GF-D8 (cell line): ENCODE measurements at regions not wholly inside any gene's neighbourhood (a gene's known extent, or its start where the extent isn't known, plus 50 kb on each side); places are given as distances from the start of the nearest gene placed in this dataset.
"Not testable (repeated sequence)": the region's sequence is repeated elsewhere in the genome, so short reads cannot be mapped to it uniquely, and the experiment has no call there.

Experiments used
- DNase-seq: peaks from one replicate; lab custom pipeline; 2025; lab: John Stamatoyannopoulos, UW

DNA sequence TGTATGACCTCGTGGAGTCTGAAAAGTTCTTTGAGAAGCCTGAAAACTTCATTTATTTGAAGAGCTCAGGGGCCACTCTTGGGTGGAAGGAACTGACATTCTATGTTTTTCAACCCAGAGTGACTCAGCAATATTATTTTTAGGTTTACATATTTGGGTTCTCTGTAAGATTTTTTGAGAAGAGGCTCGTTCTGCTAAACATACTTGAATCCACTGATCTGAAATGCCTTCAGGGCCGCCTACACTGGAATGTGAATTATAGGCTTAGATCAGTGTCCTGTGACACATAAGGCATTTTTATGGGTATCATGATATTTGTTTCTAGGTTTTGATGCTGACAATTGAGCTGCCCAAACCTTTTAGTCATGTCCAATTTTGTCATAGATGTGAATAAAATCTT, 86.2 kb downstream of the PSAT1 start:
- no peak for DNase-seq

DNA sequence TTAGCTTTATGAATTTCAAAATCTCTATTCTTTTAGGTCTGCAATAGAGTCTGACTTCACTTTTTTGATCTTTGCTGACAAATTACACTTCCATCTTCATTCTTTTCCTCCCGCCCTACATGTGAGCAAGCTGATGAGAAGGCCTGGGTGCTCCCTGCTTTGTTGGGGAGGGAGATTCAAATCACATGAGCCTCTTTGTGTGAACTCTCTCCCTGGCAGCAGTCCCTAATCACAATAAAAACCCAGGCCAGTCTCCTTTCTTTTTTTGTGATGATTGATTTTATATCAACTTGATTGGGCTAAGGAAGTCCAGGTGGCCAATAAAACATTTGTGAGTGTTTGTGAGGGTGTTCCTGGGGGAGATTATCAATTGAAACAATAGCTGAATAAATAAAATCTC, 89.4 kb downstream of the PSAT1 start:
- DNase-seq: no peak

DNA sequence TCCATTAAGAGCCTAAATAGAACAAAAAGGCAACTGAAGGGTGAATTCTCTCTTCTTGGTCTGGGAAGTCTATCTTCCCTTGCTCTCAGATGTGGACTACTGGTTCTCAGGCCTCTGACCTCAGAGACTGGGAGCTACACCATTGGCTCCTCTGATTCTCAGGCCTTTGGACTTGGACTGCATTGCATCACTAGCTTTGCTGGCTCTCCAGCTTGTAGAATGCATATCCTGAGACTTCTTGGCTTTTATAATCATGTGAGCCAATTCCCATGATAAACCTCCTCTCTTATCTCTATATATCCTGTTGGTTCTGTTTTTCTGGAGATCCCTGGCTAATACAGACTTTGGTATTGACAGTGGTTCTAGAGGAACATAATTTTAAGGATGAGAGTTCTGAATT, 89.8 kb downstream of the PSAT1 start:
- DNase-seq: no peak

DNA sequence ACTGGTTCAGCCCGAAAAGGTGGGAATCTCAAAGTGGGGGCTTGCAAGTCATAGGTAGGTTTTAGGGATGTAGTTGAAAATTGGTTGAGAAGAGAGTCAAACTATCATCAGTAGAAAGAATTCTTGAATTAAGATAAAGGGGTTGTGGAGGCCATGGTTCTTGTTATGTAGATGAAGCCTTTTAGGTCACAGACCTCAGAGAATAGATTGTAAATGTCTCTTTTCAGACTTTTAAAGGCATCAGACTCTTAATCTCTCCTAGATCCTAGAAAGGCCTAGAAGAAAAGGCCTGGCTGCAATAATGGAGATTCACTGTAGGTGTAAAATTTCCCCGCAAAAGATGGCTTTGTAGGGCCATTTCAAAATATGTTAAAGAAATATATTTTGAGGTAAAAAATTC, 96.4 kb downstream of the PSAT1 start:
- no peak for DNase-seq

DNA sequence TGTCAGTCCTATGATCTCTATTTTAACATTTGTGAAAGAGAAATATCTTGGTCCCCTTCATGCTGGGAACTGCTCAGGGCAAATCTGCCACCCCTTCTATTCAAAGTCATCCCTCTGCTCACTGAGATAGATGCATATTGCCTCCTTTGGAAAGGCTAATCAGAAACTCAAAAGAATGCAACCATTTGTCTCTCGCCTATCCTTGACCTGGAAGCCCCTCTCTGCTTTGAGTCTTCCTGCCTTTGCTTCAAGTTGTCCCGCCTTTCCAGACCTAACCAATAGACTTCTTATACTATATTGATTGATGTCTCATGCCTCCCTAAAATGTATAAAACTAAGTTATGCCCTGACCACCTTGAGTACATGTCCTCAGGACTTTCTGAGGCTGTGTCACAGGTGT, 97.0 kb downstream of the PSAT1 start:
- no peak for DNase-seq

DNA sequence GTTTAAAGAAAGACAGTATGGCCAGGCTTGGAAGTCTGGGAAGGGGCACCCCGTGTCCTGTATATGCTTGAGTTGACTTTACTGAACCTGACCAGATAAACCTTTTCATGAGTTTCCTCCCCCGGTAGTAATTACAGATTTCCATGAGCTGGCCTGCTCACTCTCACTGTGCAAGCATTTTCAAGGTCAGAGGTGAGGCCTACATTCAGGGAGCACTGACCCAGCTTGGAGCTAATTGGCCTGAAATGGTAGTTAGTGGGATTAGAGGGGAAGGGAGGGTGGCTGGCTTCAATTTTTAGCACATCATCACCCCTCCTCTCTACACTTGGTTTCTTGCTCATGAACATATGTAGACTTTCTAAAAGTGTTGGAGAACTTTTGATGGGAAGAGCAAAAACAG, 99.2 kb downstream of the PSAT1 start:
- no peak for DNase-seq

DNA sequence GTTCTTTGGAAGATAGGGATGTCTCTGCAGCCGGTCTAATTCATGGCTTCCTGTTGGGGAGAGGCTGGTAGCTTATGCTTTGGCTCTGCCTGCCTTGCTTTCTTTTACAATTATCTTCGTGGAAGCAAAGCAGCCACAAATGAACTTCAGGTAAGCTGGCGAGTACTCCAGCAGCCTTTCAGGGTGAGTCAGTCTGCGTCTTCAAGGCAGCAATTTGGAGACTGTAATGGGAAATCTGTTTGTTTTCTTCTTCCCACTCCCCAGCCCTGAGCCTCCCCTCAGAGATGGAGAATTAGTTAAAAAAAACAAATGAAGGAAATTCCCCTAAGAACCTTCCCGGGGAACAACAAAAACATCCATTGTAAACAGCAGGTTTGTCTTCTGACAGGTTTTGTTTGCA, 100.1 kb downstream of the PSAT1 start:
- no peak for DNase-seq

DNA sequence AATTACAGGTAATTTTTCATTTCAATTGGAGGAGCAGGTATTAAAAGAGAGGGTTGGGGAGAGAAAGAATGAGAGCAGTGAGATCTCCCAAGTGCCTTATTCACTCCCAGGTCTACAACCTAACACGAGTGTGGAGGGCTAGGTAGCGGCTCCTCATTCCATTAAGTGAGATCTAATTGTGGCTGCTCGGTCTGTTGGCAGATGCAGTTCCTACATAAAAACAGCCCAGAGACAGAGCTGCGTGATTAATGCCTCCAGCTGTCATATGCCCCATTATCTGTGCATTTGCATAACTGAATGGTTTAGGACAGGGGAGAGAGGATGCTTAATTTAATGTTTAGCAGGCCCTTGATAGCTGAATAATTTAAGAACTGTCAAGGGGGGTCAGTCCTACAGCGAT, 100.5 kb downstream of the PSAT1 start:
- no peak for DNase-seq

DNA sequence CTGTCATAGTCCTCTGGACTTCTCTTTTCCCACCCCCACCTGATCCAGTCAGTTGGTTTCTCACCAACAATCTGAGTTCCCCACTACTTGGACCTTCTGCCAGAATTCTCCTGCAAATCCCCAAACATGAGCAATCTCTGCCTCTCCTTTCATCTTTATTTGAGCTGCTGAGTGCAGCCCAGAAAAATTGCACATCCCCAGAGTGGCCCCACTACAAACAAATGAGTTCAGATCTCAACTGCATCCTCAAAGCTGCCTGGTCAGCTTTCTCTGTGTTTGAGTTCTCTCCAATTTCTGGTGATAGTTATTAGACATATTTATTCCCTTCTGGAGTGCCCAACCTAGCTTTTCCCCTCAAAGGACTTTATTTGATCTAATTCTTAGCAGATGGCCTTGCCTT, 102.2 kb downstream of the PSAT1 start:
- DNase-seq: no peak

DNA sequence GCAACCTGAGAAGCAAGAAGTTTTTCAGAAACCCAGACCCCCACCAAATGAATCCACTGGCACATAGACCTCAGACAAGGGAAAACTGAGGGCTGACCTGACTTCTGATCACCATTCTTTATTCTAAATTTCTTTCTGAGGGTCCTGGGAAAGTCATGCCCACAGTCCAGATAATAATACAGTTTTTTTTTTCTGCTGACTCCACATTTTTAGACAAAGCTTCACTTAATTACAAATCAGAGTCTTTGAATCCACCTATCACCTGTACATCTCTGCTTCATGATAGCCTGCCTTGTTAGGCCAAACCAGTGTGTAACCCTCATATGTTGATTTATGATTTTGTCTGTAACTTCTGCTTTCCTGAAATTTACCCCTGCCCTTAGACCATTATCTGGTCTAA, 103.6 kb downstream of the PSAT1 start:
- DNase-seq: no peak

DNA sequence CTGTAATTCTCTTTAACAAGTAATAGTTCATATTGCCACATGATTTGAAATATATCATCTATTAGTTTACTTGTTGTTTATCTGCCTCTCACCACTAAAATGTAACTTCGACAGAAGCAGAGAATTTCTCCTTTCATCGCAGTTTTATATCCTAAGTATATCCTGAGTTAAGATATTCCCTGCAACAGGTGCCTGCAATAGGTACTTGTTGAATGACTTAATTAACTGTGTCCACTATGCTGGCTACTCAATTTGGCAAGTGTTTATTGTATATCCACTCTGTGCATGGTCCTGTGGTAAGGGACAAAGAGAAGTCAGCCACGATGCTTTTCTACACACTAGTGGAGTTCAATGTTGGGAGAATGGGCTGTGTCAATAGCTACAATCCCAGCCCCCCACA, 108.5 kb downstream of the PSAT1 start:
- DNase-seq: no peak

DNA sequence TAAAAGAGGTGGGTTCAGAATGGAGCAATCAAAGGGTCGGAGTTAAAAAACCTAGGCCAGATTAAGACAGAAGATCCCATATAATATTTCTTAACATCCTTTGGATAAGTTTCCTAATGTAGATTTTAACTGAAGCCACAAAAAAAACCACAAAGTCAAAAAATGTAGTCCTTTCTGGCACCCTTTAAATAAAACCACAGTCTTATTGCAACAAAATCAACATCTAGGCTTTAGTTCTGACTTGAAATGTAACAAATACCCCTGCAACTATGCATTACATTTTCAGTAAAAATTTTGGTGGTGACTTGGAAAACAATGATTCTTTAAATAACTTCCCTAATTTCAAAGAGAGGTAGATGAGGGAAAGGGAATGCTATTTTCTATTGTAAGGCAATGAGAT, 109.2 kb downstream of the PSAT1 start:
- DNase-seq: peak; percentile 5

DNA sequence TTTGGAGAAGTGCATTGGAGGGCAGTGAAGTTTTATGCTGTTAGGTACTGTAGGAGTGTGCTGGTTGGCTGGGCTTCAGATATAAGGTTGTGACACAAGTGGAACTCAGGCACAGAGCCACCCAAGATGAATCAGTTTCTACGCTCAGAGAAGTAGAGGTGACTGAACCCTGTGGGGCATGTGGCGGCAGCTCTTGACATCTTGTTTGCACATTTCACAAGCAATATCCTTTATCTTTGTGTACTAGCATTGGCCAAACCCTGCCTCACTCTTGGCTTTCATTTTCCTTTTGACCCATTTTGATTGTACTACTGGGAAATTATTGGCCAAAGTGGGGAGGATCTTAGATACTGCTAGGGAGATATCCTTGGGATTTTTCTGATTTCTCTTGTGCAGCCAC, 110.0 kb downstream of the PSAT1 start:
- no peak for DNase-seq

DNA sequence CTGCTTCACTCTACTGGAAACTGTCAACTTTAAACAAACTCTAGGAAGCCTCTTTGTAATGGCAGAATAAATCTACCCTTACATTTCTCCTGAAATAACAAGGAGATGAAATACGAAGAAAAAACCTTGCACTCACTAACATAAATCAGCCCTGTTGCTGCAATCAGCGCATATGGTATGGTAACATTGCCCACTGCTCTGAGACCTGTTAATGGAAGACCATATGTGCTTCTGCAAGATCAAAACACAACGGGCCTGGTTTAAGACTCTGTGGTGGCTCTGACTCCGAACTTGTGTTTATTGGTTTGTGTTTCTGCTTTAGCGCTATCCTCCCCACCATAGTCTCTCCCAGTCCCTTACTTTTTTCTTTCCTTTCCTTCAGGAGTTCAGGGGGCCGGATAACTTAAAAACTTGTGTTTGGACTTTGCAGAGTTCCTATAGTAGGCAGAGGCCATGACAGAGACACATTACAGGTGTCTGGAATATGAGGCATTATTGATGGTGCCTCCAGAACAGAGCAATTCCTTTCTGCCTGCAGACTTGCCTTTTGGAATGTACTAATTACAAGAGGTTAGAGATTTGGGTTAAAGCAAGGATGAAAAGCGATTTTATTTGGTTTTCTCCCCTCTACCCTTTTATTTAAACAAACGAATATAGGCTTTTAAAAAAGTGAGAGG, 110.8 kb downstream of the PSAT1 start:
- DNase-seq: no peak

DNA sequence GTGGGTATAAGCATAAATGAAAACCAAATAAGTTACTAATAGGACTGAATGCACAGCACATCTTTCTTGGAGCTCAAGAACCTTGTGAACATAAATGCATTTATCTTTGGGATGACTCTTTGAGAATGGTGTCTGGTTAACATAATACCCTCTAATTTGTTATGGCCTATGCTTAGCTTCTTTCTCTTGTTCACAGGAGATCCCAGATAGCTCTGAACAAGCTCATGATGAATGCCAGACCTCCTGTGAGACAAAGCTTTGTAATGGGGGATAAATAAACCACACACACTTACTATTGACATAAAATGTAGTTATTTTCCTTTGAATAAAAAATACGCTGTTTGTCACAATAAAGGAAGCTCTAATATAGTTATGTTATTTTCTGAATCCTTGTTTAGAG, 111.5 kb downstream of the PSAT1 start:
- no peak for DNase-seq

DNA sequence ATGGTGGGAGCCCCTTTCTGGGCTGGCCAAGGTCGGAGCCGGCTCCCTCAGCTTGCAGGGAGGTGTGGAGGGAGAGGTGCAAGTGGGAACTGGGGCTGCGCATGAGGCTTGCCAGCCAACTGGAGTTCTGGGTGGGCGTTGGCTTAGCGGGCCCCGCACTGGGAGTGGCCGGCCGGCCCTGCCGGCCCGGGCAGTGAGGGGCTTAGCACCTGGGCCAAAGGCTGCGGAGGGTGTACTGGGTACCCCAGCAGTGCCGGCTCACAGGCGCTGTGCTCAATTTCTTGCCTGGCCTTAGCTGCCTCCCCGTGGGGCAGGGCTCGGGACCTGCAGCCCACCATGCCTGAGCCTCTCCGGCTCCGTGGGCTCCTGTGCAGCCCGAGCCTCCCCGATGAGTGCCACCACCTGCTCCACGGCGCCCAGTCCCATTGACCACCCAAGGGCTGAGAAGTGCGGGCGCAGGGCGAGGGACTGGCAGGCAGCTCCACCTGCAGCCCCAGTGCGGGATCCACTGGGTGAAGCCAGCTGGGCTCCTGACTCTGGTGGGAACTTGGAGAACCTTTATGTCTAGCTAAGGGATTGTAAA, 113.1 kb downstream of the PSAT1 start:
- not testable (repeated sequence) for DNase-seq

DNA sequence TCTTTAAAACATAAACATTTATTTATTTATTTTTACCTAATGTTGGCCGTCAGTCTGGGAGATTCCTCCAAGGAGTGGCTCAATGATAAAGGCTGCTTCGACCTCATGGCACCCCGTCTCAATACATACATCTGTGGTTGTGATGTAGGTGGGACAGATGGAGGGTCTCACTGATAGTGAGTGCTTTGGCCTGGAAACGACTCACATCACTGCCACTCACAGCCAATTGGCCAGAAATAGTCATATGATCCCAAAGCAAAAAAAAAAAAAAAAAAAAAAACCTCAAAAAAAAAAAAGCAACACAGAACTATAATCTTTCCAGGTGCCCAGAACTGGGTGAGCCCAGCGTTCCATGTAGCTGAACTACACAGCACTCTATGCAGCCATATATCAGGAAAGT, 125.4 kb downstream of the PSAT1 start:
- no peak for DNase-seq

DNA sequence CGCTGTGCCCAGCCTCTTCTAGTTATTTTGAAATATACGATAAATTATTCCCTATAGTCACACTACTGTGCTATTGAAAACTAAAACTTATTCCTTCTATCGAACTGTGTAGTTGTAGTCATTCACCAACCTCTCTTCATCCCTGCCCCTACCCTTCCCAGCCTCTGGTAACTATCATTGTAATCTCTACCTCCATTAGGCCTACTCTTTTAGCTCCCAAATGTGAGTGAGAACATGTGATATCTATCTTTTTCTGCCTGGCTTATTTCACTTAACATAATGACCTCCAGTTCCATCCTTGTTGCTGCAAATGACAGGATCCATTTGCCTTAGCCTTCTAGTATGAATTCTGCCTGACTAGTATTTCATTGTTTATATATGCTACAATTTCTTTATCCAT, 127.4 kb downstream of the PSAT1 start:
- no peak for DNase-seq

DNA sequence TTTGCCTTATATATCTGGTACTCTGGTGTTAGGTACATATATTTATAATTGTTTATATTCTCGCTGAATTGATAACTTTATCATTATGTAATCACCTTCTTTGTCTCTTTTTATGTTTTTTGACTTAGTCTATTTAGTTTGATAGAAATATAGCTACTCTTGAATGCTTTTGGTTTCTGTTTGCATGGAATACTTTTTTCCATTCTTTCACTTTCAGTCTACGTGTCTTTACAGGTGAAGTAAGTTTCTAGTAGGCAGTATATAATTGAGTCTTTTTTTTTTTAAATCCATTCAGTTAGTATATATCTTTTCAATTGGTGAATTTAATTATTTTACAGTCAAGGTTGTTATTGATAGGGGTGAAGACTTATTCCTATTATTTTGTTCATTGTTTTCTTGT, 131.7 kb downstream of the PSAT1 start:
- no peak for DNase-seq

DNA sequence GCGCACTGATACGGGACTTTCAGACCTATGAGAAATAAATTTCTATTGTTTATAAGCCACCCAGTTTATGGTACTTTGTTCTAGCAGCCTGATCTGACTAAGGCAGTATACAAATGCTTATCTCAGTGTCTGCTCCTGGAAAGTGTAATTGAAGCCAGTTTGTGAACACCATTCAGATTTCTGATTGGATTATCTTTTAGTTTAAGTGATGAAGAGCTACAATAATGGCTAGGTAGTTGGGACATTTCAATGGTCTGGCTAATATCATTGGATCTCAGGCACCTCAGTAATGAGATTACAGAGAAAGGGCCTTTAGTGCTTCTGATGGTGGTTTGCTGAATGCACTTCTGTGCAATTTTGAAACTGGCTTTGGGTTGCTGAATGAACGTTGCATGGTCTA, 133.5 kb downstream of the PSAT1 start:
- no peak for DNase-seq

DNA sequence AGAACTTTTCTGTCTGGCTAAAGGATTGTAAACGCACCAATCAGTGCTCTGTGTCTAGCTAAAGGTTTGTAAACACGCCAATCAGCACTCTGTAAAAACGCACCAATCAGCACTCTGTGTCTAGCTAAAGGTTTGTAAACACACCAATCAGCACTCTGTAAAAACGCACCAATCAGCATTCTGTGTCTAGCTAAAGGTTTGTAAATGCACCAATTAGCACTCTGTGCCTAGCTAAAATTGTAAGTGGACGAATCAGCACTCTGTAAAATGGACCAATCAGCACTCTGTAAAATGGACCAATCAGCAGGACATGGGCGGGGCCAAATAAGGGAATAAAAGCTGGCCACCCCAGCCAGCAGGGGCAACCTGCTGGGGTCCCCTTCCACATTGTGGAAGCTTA, 134.1 kb downstream of the PSAT1 start:
- DNase-seq: not testable (repeated sequence)

DNA sequence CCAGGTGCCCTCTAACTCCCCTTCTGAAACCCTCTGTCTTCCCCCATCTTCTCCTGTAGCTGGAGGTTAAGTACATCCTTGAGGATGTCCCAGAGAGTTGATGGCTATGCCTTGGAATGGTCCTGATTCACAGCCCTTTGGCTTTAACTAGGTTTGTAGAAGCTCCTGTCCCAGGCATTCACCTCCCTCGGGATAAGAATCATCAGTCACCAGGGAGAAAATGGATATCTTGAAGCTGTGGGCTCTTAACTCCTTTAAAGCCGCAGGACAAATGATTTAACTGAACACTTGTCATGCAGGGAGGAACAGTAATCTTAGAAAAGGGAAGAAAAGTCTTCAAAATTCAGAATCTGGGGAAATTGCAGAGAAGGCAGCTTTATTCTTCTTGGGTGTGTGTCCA, 139.9 kb downstream of the PSAT1 start:
- no peak for DNase-seq

DNA sequence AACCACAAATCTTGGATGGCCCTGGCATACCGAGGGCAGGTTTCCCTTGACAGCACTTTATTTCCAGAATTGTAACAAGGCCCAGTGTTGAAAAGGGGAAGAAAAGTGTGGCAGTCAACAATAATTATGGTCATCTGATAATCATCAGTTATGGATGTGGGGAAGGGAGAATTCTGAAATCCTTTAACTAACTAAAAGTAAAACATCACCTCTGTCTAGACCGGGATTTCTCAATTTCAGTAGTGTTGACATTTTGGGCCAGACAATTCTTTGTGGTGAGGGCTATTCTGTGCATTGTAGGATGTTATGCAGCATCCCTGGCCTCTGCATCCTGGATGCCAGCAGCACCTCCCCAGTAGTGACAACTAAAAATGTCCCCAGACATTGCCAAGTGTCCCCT, 140.4 kb downstream of the PSAT1 start:
- DNase-seq: no peak

DNA sequence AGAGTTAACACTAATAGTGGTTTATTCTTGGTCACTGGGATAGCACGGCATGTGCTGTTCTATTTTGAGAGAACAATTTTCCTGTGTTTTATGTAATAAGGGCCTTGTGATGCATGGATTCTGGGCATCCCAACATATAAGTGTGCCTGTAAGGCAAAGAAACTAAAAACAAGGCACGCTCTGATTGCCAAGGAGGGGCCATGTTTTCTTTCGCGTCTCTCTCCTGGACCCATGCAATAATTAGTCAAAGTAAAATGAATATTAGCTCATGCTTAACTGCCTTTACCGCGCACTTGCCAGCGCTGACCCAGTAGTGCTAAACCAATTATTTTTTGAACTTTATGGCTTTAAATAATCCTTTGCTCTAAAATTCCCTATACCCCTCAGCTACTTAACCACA, 140.9 kb downstream of the PSAT1 start:
- no peak for DNase-seq
